ENCODE measurements at regions not wholly inside any gene's neighbourhood (a gene's known extent, or its start where the extent isn't known, plus 50 kb on each side); places are given as distances from the start of the nearest gene placed in this dataset.

DNA sequence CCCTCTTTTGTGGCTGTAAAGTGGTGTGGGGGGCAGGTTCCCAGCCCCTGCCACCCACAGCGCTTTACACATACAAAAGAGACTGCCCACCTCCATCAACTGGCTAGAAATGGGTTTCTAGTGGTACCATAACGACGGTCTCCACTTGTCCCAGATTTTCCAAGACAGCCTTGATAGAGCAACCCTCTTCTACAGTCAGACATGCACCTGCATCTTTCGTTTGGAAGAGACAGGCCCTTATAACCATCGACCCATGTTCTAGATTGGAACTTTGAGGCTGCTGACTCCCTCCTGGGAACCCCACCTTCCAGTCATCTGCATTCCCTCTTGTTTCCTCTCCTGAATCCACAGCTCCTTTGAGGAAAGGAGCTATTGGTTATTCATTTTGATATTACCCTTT, 63.1 kb downstream of the GSX1 start:
- Histone ChIP-seq H3K27me3 (ENCODE audit: insufficient read depth, low read length) (no peaks in the 10 kb centered on the region), H3F3A (ENCODE audit: insufficient read depth, low read length) (no peaks in the 10 kb centered on the region), H3K4me1 (ENCODE audit: insufficient read depth, low read length, severe bottlenecking) (no peaks in the 10 kb centered on the region), H3K4me3 (ENCODE audit: low read depth, low read length, poor library complexity, severe bottlenecking) (no peak overlapping the region), H3K9ac (ENCODE audit: low read length) (no peak overlapping the region), H3K9me3 (ENCODE audit: low read length) (no peaks in the 10 kb centered on the region), H3K36me3 (ENCODE audit: insufficient read depth, low read length) (no peaks in the 10 kb centered on the region), H3K79me2 (ENCODE audit: insufficient read depth, low read length) (no peaks in the 10 kb centered on the region), H3K27ac (ENCODE audit: low read depth, low read length, poor library complexity, severe bottlenecking) (no peak overlapping the region), H3K9me2 (ENCODE audit: low read depth, low read length) (no peaks in the 10 kb centered on the region), H3K4me2 (ENCODE audit: low read length) (no peak overlapping the region), H4K20me1 (ENCODE audit: insufficient read depth, low read length) (no peaks in the 10 kb centered on the region), H2AFZ (ENCODE audit: low read length) (no peak overlapping the region)
- TF ChIP-seq EZH2 (IDR thresholded peaks at IDR 0.05; ENCODE audit: borderline replicate concordance, low read length): no peak
- TF ChIP-seq, protein P1, sequence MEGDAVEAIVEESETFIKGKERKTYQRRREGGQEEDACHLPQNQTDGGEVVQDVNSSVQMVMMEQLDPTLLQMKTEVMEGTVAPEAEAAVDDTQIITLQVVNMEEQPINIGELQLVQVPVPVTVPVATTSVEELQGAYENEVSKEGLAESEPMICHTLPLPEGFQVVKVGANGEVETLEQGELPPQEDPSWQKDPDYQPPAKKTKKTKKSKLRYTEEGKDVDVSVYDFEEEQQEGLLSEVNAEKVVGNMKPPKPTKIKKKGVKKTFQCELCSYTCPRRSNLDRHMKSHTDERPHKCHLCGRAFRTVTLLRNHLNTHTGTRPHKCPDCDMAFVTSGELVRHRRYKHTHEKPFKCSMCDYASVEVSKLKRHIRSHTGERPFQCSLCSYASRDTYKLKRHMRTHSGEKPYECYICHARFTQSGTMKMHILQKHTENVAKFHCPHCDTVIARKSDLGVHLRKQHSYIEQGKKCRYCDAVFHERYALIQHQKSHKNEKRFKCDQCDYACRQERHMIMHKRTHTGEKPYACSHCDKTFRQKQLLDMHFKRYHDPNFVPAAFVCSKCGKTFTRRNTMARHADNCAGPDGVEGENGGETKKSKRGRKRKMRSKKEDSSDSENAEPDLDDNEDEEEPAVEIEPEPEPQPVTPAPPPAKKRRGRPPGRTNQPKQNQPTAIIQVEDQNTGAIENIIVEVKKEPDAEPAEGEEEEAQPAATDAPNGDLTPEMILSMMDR (IDR thresholded peaks at IDR 0.05; ENCODE audit: low read length): no peak

DNA sequence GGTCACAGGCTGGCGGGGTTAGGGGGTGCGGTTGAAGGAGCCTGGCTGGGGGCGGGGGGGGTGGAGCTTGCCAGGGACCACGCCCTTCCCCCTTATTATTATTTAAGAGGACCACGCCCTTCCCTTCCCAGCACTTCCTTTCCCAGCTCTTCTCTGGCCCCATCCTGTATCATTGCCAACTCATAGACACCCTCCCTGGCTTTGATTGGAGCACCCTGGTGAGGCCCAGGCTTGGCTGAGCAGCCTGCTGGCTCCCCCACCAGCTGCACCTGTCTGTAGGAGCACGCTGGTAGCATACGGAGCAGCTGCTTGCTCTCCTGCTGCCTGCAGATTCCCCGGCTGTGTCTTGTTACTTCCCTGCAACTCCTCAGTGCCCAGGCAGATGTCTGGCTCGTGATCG, 62.5 kb upstream of the PDX1 start:
- H3K27me3 ChIP-seq (ENCODE audit: insufficient read depth, low read length): no peaks in the 10 kb centered on the region
- no peaks in the 10 kb centered on the region for H3K36me3 ChIP-seq (ENCODE audit: insufficient read depth, low read length)
- no peaks in the 10 kb centered on the region for H3K9me3 ChIP-seq (ENCODE audit: low read length)
- H3K27ac ChIP-seq (ENCODE audit: low read depth, low read length, poor library complexity, severe bottlenecking): no peak overlapping the region
- no peaks in the 10 kb centered on the region for H4K20me1 ChIP-seq (ENCODE audit: insufficient read depth, low read length)
- no peaks in the 10 kb centered on the region for H3F3A ChIP-seq (ENCODE audit: insufficient read depth, low read length)
- no peaks in the 10 kb centered on the region for H3K79me2 ChIP-seq (ENCODE audit: insufficient read depth, low read length)
- no peaks in the 10 kb centered on the region for H3K4me1 ChIP-seq (ENCODE audit: insufficient read depth, low read length, severe bottlenecking)
- no peak overlapping the region for H3K4me3 ChIP-seq (ENCODE audit: low read depth, low read length, poor library complexity, severe bottlenecking)
- H3K9ac ChIP-seq (ENCODE audit: low read length): no peak overlapping the region
- no peak overlapping the region for H3K4me2 ChIP-seq (ENCODE audit: low read length)
- H3K9me2 ChIP-seq (ENCODE audit: low read depth, low read length): no peaks in the 10 kb centered on the region
- TF ChIP-seq, protein P1 (IDR thresholded peaks at IDR 0.05; ENCODE audit: low read length): no peak
- no peak for TF ChIP-seq EZH2 (IDR thresholded peaks at IDR 0.05; ENCODE audit: borderline replicate concordance, low read length)
- H2AFZ ChIP-seq (ENCODE audit: low read length): no peak overlapping the region

DNA sequence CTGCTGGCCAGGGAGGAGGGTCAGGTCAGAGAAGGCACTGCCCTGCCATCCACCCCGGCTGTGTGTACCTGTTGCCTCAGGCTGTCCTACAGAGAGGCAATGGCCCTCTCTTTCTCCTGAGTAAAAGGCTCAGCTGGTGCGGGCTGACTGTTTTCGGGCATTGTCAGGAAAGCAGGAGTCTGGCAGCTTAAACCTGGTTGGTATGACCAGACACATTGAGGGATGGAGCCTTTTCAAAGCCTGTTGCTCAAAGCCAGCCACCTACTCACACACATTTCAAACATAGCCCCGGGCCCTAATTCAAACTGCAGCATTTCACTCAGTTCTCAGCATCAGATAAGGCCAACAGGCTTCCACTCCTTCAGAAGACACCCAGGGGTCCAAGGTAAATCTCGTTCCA, 61.8 kb upstream of the PDX1 start:
- Histone ChIP-seq H3K36me3 (ENCODE audit: insufficient read depth, low read length) (no peaks in the 10 kb centered on the region), H3K27ac (ENCODE audit: low read depth, low read length, poor library complexity, severe bottlenecking) (no peak overlapping the region), H3K4me3 (ENCODE audit: low read depth, low read length, poor library complexity, severe bottlenecking) (no peak overlapping the region), H3F3A (ENCODE audit: insufficient read depth, low read length) (no peaks in the 10 kb centered on the region), H4K20me1 (ENCODE audit: insufficient read depth, low read length) (no peaks in the 10 kb centered on the region), H3K4me1 (ENCODE audit: insufficient read depth, low read length, severe bottlenecking) (no peaks in the 10 kb centered on the region), H3K9ac (ENCODE audit: low read length) (no peak overlapping the region), H3K4me2 (ENCODE audit: low read length) (no peak overlapping the region), H2AFZ (ENCODE audit: low read length) (no peak overlapping the region), H3K27me3 (ENCODE audit: insufficient read depth, low read length) (no peaks in the 10 kb centered on the region), H3K9me2 (ENCODE audit: low read depth, low read length) (no peaks in the 10 kb centered on the region), H3K9me3 (ENCODE audit: low read length) (no peaks in the 10 kb centered on the region), H3K79me2 (ENCODE audit: insufficient read depth, low read length) (no peaks in the 10 kb centered on the region)
- TF ChIP-seq, protein P1 (IDR thresholded peaks at IDR 0.05; ENCODE audit: low read length): no peak
- no peak for TF ChIP-seq EZH2 (IDR thresholded peaks at IDR 0.05; ENCODE audit: borderline replicate concordance, low read length)

All from OCI-LY1 (cell line).